HG02870 (cell line): ENCODE measurements at regions not wholly inside any gene's neighbourhood (a gene's known extent, or its start where the extent isn't known, plus 50 kb on each side); places are given as distances from the start of the nearest gene placed in this dataset.
"Not testable (repeated sequence)": the region's sequence is repeated elsewhere in the genome, so short reads cannot be mapped to it uniquely, and the experiment has no call there.

Experiments used
- ATAC-seq: cut with Tn5 transposase; IDR thresholded peaks from one replicate; pipeline ENCODE4 v1.9.1; 2021; ENCODE audit warnings: mild to moderate bottlenecking, moderate library complexity; ENCODE audit not compliant: unreplicated experiment

DNA sequence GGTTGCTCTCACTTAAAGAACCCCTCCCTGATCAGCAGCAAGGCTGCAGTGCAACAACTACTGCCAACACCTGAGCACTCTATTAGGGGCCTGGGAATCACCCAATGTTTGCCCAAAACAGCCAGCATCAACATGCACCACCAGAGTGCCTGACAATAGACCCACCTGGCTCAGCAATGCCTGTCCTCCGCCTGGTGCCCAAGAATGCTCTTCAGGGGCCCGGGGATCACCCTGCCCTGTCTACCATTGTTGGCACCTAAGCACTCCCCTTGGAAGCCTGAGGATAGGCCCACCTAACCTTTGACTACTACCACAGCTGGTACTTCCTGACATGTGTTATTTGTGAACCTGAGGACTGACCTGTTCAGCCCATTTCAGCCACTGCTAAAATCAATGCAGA, 1363.1 kb upstream of the PRR20A start:
- no peak for ATAC-seq

GRCh38 chr13:55783841-55784240, 1356.9 kb upstream of the PRR20A start:
- no peak for ATAC-seq

GRCh38 chr13:55788548-55788947, 1352.2 kb upstream of the PRR20A start:
- no peak for ATAC-seq

DNA sequence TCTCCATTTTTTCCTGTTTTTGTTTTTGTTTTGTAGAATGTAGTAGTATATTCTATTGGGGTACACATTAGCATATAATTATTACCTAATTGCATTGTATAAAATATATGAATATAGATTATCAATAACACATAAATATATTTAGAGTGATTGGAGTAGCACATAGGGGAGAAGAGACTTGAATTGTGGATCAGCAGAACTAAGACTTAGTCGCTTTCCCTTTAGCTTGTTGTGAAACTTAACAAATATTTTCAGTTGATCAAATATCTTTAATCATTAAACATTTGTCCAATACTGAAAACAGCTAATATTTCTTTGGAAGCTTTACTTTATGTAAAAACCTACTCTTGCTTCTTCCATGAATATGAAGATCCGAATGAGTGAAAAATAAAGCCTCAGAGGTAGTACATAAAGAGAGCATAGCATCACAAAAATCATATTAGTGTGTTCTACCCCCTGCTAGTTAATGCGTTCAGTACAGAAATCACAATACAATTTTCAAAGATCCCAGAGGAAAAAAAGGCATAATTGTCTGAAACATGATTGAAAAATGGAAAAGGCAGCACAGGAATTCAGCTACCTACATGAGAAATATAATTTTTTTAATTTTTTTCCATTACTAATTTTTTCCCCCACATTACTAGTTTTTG, 1348.0 kb upstream of the PRR20A start:
- no peak for ATAC-seq

DNA sequence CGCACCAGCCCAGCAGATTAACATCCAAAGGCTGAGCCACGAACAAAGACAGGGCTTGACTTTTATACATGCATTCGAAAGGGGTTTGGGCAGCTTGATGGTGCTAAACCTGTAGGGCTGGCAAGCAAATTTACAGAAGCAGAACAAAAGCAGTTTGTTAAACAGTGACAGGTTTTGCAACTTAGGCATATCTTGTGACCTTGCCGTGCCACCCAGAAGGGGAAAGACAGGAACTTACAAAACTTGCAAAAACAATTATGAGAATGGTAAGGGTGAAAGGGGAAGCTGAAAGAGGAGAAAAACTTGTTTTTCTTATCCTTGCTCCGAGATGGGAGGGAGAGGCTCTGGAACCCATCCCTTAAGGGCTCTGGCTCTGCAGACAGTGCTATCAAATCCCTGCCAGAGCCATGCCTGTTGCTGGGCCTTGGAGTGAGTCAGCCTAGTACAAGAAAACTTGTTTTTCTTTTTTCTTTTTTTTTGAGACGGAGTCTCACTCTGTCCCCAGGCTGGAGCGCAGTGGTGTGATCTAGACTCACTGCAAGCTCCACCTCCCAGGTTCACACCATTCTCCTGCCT, 1325.2 kb upstream of the PRR20A start:
- ATAC-seq: no peak

- no peak for ATAC-seq
Observed at GRCh38 chr13:55816976-55817601, 1323.6 kb upstream of the PRR20A start.

DNA sequence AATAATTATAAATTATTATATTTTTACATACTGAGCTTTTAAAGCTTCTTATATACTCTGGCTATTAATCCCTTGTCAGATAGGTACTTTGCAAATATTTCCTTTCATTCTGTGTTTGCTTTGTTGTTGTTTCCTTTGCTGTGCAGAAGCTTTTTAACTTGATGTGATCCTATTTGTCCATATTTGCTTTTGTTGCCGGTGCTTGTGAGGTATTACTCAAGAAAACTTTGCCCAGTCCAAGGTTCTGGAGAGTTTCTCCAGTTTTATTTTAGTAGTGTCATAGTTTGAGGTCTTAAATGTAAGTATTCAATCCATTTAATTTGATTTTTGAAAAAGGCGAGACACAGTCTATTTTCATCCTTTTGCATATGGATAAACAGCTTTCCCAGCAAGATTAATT, 1319.9 kb upstream of the PRR20A start:
- no peak for ATAC-seq

DNA sequence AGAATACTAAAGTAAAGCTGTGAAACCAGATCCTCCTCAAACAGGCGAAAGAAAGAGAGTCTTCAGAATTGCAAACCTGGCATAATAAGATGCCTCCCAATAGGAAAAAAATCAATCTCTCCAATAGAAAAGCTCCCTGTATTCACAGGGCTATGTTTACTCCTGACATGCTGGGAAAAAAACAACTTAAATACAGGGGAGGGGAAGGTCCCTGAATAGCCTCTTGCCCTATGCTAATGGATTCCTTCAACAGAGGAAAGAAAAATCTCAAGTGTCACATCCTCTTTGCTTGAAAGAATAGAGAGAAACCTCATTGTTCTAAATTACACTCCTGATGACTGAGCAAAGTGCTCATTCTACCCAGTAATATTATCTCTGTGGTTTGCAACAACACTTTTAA, 1271.1 kb upstream of the PRR20A start:
- ATAC-seq: no peak

DNA sequence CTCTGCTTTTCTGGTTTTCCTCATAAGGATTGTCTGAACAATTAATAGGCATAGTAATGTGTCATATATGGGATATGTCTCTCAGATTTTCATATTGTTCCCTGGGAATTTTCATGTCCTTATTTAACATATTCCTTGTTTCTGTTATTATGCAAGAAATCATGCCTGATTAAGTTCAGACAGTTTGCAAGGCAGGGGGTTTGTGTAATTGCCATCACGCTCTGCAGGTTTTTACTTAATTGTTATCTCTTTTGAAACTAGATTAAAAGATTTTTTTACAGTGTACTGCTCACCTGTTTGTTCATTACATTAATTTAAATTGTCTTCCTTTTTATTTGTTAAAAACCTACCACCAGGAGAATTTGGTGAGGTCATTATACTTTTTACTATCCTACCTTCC, 1253.2 kb upstream of the PRR20A start:
- ATAC-seq: no peak

DNA sequence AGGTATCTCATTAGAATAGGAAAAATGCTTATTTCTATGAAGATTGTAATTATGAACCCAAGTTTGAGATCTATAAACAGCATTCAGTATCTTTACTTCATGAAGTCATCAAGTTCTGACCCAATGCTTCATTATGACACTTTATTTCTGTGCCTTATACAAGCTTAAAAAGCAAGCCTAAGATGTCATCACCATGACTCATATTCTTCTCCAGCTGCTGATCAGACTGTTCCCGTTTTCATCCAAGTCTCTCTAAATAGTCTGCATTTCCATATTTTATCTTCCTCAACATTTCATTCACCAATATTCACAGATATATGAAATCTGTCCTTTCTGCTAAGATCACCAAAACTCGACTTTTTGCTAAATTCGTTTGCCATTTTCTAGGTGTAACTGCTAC, 1247.2 kb upstream of the PRR20A start:
- no peak for ATAC-seq

DNA sequence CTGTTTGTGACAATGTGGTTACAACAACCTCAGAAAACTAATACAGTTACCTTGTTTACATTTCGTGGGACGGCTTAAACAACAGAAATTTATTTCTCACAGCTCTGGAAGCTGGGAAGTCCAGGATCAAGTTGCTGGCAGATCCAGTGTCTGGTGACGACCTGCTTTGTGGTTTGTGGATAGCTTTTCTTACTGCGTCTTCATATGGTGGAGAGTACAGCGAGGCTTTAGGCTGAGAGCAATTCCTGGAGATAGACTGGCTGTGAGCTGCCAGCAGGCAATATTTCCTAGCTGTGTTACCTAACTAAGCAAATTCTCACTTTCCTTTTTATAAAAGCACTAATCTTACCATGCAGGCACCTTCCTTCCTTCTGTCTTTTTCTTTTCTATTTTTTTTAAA, 1203.5 kb upstream of the PRR20A start:
- ATAC-seq: no peak

DNA sequence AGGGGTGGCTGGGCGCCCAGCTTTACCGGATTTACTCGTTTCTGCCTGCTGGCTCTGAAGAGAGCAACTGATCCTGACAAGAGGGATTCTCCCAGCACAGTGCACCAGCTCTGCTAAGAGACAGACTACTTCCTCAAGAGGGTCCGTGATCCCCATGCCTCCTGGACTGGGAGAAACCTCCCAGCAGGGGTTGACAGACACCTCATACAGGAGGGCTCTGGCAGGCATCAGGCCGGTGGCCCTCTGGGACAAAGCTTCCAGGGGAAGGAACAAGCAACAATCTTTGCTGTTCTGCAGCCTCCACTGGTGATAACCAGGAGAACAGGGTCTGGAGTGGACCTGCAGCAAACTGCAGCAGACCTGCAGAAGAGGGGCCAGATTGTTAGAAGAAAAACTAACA, 1192.5 kb upstream of the PRR20A start:
- ATAC-seq: no peak

DNA sequence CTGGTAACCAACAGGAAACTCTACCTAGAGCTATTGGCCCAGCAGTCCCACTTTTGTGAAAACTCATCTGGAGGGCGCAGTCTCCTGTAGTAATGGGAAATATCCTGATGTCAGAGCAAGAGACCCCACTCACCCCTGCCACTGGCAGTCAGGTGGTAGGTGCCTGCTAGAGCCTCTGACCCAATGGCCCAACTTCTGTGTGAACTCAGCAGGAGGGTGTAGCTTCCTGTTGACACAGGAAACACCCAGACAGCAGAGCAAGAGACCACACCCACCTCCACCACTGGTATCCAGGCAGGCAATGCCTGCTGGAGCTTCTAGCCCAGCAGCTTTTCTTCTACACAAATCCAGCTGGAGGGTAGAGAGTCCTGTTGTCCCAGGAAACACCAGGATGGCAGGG, 1176.8 kb upstream of the PRR20A start:
- no peak for ATAC-seq

GRCh38 chr13:55967055-55967454, 1173.7 kb upstream of the PRR20A start:
- ATAC-seq: no peak

GRCh38 chr13:55977436-55977835, 1163.3 kb upstream of the PRR20A start:
- ATAC-seq: no peak

- no peak for ATAC-seq
Observed at GRCh38 chr13:55981381-55981780, 1159.3 kb upstream of the PRR20A start.

DNA sequence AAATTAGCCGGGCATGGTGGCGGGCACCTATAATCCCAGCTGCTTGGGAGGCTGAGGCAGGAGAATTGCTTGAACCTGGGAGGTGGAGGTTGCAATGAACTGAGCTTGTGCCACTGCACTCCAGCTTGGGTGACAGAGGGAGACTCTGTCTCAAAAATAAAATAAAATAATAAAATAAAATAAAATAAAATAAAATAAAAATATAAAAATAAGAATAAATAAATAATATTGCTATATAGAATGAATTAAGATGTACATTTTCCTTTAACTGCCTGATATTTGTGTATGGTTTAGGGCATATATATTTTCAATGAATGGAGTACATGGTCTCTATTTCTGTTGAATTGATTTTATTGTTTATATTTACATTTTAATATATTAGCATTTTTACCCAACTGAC, 1156.7 kb upstream of the PRR20A start:
- not testable (repeated sequence) for ATAC-seq

DNA sequence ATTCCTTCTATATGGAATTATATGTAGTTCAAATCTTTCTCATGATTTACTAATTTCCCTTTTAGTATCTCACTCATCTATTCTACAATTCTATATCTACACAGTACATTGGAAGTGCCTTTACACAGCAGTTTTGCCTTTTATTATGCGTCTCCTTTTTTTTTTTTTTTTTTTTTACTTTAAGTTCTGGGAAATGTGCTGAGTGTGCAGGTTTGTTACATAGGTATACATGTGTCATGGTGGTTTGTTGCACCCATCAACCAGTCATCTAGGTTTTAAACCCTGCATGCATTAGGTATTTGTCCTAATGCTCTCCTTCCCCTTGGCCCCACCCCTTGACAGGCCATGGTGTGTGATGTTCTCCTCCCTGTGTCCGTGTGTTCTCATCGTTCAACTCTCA, 1150.1 kb upstream of the PRR20A start:
- no peak for ATAC-seq

GRCh38 chr13:55991666-55992065, 1149.1 kb upstream of the PRR20A start:
- no peak for ATAC-seq

DNA sequence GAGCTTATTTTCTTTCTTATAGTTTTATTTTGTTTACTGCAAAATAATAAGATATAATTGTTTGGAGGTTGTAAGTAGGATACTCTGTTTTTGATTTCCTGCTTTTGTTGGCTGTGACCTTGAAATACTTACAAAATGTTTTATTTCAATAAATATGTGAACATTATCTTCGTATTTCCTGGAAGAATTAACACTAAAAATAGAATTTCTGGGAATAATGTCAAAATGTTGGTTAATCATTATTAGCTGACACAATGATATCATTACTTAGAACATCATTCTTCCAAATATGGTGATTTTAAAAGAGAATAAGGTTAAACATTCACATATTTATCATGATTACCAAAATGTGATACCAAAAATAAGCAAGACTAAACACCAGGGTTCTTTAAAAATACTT, 1148.6 kb upstream of the PRR20A start:
- no peak for ATAC-seq

DNA sequence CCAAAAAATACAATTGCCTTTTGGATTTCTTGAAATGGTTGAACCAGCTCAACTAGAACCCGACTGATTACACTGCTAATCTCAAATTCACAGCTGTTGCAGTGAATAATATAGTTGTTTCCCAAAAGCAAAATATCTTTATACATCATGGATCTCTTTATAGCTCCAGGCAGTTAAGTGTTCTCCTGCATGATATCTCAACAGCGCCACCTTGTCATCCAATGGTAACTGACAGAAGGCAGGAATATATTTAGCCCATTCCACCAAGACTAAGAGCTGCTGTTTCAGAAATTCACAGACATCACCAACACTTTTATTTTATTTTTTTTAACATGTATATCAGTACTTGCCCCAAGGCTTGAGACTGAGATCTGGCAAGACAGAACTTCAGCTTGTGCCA, 1141.0 kb upstream of the PRR20A start:
- no peak for ATAC-seq

DNA sequence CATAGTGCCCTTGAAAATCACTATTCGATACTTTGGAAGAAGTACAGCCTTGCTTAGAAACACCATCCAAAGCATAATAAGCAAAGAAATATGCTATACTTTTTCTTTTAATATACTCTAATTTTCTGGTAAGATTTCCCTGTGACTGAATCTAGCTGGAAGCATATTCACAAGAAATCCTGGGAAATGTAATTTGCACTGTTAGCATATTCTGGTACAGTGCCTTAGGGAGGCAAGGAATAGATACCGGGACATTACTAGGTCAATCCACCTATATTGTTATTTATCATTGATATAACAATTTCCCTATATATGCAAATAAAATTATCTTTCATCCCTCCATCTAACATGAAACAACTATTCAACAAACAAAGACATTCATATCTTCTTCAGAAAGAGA, 1131.3 kb upstream of the PRR20A start:
- no peak for ATAC-seq

- ATAC-seq: no peak
Observed at GRCh38 chr13:56012644-56013043, 1128.1 kb upstream of the PRR20A start.
